Coronary artery (tissue), 2 donors: ENCODE measurements at regions not wholly inside any gene's neighbourhood (a gene's known extent, or its start where the extent isn't known, plus 50 kb on each side); places are given as distances from the start of the nearest gene placed in this dataset.
A peak's percentile ranks its signal among the peaks of the same experiment; 100 is the strongest.

Experiments
- DNase-seq: peaks from one replicate; pipeline ENCODE4 v3.0.0-alpha.2; 2017; ENCODE audit warnings: low spot score
- H3K27ac ChIP-seq, 2 donors: fragments of 200-600 bp; sonication (generic); one replicate each; pipeline ENCODE4 v1.5.1; 2016 to 2019
- H3K4me3 ChIP-seq: fragments of 200-600 bp; sonication (generic); 2 replicates; pipeline ENCODE4 v1.5.1; 2016; ENCODE audit warnings: mild to moderate bottlenecking, moderate library complexity
- CTCF ChIP-seq: fragments of 200-600 bp; sonication (generic); IDR thresholded peaks from one replicate; pipeline ENCODE4 v1.5.1; 2019; ENCODE audit warnings: antibody characterized with exemption

- no peak for DNase-seq
Observed at GRCh38 chr17:77425791-77426641, 285.2 kb downstream of the SEC14L1 start.

GRCh38 chr17:77426676-77427386 lies 286.1 kb downstream of the SEC14L1 start:
- TF ChIP-seq CTCF: no peak
- Histone ChIP-seq H3K27ac (peak overlapping the region; percentile 93 to 95), H3K4me3 (no peak overlapping the region)
- no peak for DNase-seq

More at GRCh38 chr17:77425791-77426641, 285.2 kb downstream of the SEC14L1 start:
- Histone ChIP-seq H3K27ac (peak overlapping the region; percentile 93 to 95), H3K4me3 (no peak overlapping the region)
- no peak for TF ChIP-seq CTCF

- Histone ChIP-seq H3K4me3 (peak overlapping the region; percentile 14), H3K27ac (peak overlapping the region; percentile 93 to 95)
- DNase-seq: peak; percentile 80
- TF ChIP-seq CTCF: no peak
Observed at GRCh38 chr17:77427391-77427991, 286.7 kb downstream of the SEC14L1 start.

- no peak for TF ChIP-seq CTCF
- Histone ChIP-seq H3K4me3 (peak overlapping the region; percentile 14), H3K27ac (peak overlapping the region; percentile 93 to 95)
- DNase-seq: peak; percentile 73
Observed at GRCh38 chr17:77428020-77428748, 287.4 kb downstream of the SEC14L1 start.

- Histone ChIP-seq H3K4me3 (no peak overlapping the region), H3K27ac (peak overlapping the region; percentile 93 to 95)
- DNase-seq: no peak
- TF ChIP-seq CTCF: no peak
Observed at GRCh38 chr17:77428749-77429368, 288.1 kb downstream of the SEC14L1 start.

- TF ChIP-seq CTCF: no peak
- peak; percentile 73 for DNase-seq
- Histone ChIP-seq H3K27ac (peak overlapping the region; percentile 89 to 93), H3K4me3 (no peak overlapping the region)
Observed at GRCh38 chr17:77429369-77429968, 288.7 kb downstream of the SEC14L1 start.
